Esophagus (tissue), 2 donors: ENCODE measurements at regions not wholly inside any gene's neighbourhood (a gene's known extent, or its start where the extent isn't known, plus 50 kb on each side); places are given as distances from the start of the nearest gene placed in this dataset.

Source experiments
- H3K27ac ChIP-seq, 2 donors: one replicate each; pipeline ENCODE4 v1.5.1; 2013; ENCODE audit warnings: low read depth in 2 of 2, mild to moderate bottlenecking in 2 of 2, inconsistent platforms in 1 of 2, low read length in 1 of 2, moderate library complexity in 1 of 2
- H3K27me3 ChIP-seq, 2 donors: one replicate each; pipeline ENCODE4 v1.6.1; 2013; ENCODE audit warnings: low read length in 2 of 2, control low read depth in 1 of 2, mild to moderate bottlenecking in 1 of 2; ENCODE audit not compliant: insufficient read depth in 2 of 2, control insufficient read depth in 1 of 2
- H3K36me3 ChIP-seq, 2 donors: one replicate each; pipeline ENCODE4 v1.6.1; 2013; ENCODE audit warnings: low read length in 1 of 2; ENCODE audit not compliant: control insufficient read depth in 2 of 2, insufficient read depth in 2 of 2
- H3K4me1 ChIP-seq, 2 donors: one replicate each; pipeline ENCODE4 v1.6.1; 2013; ENCODE audit warnings: low read length in 1 of 2; ENCODE audit not compliant: control insufficient read depth in 2 of 2, insufficient read depth in 2 of 2
- H3K4me3 ChIP-seq, 2 donors: one replicate each; pipeline ENCODE4 v1.5.1; 2013; ENCODE audit warnings: low read length in 2 of 2, mild to moderate bottlenecking in 2 of 2, low read depth in 1 of 2, moderate library complexity in 1 of 2
- H3K9me3 ChIP-seq, 2 donors: one replicate each; pipeline ENCODE4 v1.6.1; 2013; ENCODE audit warnings: mild to moderate bottlenecking in 2 of 2, low read depth in 1 of 2, low read length in 1 of 2, moderate library complexity in 1 of 2; ENCODE audit not compliant: control insufficient read depth in 2 of 2, insufficient read depth in 1 of 2
- WGBS, 2 donors: extraction: QIAGEN DNeasy Blood & Tissue Kit; methylation state at CpG; one replicate each; pipeline ENCODE4 v1.1.7; 2013; 5-methylcytosine and 5-hydroxymethylcytosine counted together
- donor health status: healthy with polysubstance abuse.
- donor health status: Bipolar disorder and iron deficiency.

DNA sequence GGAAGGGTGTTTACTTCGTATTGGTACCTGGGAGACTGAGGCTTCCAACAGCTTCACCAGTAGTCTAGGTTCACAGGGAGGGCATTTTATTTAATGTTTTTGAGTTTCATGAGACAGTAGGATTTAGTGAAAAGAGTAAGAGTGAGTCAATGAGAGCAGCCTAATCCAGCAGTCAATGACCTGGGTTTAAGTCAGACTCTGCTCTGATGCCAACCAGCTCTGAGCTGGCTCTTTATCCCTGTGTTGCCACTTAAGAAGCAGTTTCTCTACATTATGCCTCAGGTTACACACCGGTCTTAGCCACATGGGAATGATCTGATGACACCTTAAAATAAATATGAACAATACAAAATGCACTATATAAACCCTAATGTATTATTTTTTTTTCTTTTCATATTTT is 59.4 kb upstream of the KCNMB2 start:
- no peak overlapping the region for H3K27ac ChIP-seq
- no peaks in the 10 kb centered on the region for H3K9me3 ChIP-seq
- no peak overlapping the region for H3K4me3 ChIP-seq
- 46 to 58% methylated on average over 2 of the region's 2 CpGs for WGBS, 2 donors
- no peaks in the 10 kb centered on the region for H3K4me1 ChIP-seq
- H3K27me3 ChIP-seq, result no peaks in the 10 kb centered on the region
- H3K36me3 ChIP-seq, result no peaks in the 10 kb centered on the region

DNA sequence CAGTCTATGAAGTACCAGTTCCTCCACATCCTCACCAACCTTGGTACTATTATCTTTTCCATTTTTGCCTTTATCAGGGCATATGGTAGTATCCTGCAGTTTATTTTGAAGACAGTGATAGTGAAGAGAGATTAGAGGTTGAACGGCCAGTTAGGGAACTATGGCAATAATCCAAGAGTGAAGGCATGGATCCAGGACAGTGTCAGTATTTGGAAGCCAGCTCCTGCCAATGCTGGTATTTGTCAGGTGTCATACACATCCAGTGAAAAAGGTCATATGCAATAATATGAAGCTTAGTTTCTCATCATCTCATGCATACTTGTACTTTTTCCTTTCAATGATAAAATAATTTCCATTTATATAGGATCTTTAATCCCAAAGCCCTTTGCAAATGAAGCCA is 56.8 kb upstream of the KCNMB2 start:
- WGBS, 2 donors, result 25 to 27% methylated on average over 1 of the region's 1 CpG
- H3K9me3 ChIP-seq, result no peaks in the 10 kb centered on the region

DNA sequence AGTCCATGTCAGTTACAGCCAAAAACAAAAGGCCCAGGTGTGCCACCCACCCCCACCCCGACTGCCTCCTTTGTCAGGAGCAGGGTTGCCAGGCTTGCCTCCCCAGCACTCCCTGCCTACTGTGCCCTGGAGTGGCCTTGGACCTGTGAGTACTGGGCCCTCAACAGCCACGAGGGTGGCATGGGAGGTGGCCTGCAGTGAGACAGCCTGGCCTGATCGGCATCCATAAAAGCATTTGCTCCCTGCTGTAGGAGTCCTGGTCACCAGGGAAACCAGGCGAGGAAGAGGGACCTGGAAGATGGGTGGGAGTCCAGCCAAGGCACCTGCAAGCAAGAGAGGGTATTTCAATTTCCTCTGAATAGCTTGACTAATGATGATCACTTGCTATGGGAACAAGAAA is 56.4 kb upstream of the KCNMB2 start:
- WGBS, 2 donors, result 56 to 66% methylated on average over 4 of the region's 4 CpGs
- Histone ChIP-seq H3K4me3 (no peak overlapping the region), H3K9me3 (no peaks in the 10 kb centered on the region), H3K27me3 (no peaks in the 10 kb centered on the region), H3K27ac (no peak overlapping the region), H3K4me1 (no peaks in the 10 kb centered on the region), H3K36me3 (no peaks in the 10 kb centered on the region)

More for the DNA sequence above, 56.8 kb upstream of the KCNMB2 start:
- no peaks in the 10 kb centered on the region for H3K27me3 ChIP-seq
- H3K4me3 ChIP-seq, result no peak overlapping the region
- H3K27ac ChIP-seq, result no peak overlapping the region
- no peaks in the 10 kb centered on the region for H3K36me3 ChIP-seq
- H3K4me1 ChIP-seq, result no peaks in the 10 kb centered on the region

DNA sequence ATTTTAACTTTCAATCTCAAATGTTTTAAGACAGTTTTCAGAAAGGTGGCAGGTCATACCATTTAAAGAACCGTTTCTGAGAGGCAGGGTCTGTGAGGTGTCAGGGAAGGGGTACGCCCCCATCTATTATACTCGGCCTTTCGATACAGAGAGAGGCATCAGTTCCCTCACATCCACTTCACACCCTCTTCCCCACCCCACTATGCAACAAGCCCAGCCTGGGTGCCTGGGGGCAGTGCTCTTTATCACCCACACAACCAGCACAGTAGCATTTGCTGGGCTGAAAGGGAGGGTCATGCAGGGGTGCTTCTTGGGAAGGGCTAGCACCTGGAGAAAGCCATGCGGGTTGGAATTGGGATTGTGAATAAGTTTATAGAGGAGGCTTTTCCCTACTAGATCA is 56.0 kb upstream of the KCNMB2 start:
- WGBS, 2 donors, result 83 to 87% methylated on average over 5 of the region's 5 CpGs
- H3K4me1 ChIP-seq, result no peaks in the 10 kb centered on the region
- no peak overlapping the region for H3K4me3 ChIP-seq
- H3K27me3 ChIP-seq, result no peaks in the 10 kb centered on the region
- no peaks in the 10 kb centered on the region for H3K36me3 ChIP-seq
- no peaks in the 10 kb centered on the region for H3K9me3 ChIP-seq
- no peak overlapping the region for H3K27ac ChIP-seq

DNA sequence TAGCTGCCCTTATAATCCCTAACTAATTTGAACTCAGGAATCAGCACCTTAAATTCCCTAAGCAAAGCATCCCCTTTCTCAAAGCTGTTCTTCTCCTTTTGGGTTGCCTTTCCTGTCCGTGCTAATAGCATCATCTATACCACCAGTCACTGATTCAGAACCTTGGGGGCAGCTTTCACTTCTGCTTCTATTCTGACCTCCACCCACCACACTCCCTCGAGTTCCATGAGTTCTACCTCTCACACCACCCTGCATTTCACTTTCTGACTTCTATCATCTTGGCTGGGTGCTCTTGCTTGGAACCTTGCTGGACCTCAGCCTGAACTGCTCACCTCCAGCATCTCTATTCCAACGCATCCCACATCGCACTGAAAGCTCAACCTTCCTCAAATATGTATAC is 55.4 kb upstream of the KCNMB2 start:
- no peaks in the 10 kb centered on the region for H3K36me3 ChIP-seq
- H3K4me3 ChIP-seq, result no peak overlapping the region
- no peak overlapping the region for H3K27ac ChIP-seq
- H3K27me3 ChIP-seq, result no peaks in the 10 kb centered on the region
- no peaks in the 10 kb centered on the region for H3K4me1 ChIP-seq
- WGBS, 2 donors, result 78 to 83% methylated on average over 4 of the region's 4 CpGs
- no peaks in the 10 kb centered on the region for H3K9me3 ChIP-seq

DNA sequence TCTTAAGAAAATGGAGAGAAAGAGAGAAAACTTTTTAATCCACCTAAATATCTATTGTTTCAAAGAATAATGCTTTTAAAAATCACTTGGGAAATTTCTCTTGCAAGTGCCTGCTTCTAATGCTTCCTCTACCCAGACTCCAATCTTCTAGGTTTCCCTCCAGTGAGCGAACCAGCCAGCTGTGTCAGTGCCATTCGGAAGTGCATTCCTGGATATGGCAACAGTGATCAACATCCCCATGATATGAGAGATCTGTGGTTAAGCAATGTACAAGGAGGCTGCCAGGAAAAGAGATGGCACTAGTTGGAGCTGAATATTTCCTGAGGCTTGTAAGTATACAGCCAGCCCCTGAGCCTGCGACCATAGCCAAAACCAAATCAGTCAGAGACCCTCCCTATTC is 53.3 kb upstream of the KCNMB2 start:
- Histone ChIP-seq H3K4me3 (no peak overlapping the region), H3K4me1 (no peaks in the 10 kb centered on the region), H3K27me3 (no peaks in the 10 kb centered on the region), H3K36me3 (no peaks in the 10 kb centered on the region), H3K27ac (no peak overlapping the region), H3K9me3 (no peaks in the 10 kb centered on the region)
- WGBS, 2 donors, result 85 to 92% methylated on average over 3 of the region's 3 CpGs

DNA sequence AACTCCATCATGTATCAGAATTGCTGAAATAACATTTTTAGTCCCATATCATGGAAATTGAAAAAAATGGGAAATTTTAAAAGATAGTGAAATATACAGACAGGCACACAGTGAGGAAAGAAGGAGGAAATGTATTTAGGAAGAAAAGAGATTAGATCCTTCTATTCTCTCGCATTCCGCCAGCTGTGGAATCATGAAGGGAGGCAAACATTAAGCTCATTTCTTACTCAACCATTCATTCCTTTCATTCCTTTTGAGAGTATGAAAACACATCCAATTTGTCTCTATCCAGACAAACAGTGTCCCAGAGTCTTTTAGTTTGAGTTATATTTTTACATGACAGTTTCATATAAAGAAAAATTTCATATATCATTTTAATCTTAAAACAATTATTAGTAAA is 52.5 kb upstream of the KCNMB2 start:
- Histone ChIP-seq H3K4me3 (no peak overlapping the region), H3K27me3 (no peaks in the 10 kb centered on the region), H3K4me1 (no peaks in the 10 kb centered on the region), H3K9me3 (no peaks in the 10 kb centered on the region), H3K36me3 (no peaks in the 10 kb centered on the region), H3K27ac (no peak overlapping the region)
- 89 to 92% methylated on average over 2 of the region's 2 CpGs for WGBS, 2 donors

DNA sequence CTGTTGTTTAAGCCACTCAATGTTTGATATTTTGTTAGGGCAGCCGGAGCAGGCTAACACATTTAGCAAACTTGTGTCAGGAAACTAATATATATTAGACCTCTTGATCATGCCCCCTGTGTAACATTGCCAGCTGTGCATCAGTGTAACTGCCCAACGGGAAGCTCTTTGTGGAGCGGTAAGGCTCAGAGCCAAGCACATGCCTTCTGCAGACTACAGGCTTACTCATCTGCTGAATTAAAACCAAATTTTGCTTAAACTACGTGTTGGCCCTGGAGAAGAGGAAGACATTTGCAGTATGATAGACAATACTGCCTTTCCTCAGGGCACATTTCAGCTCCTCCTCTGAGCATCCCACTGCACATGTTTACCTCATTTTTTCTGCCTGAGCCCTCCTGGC is 50.5 kb upstream of the KCNMB2 start:
- no peaks in the 10 kb centered on the region for H3K36me3 ChIP-seq
- no peak overlapping the region for H3K4me3 ChIP-seq
- H3K4me1 ChIP-seq, result no peaks in the 10 kb centered on the region
- H3K9me3 ChIP-seq, result no peaks in the 10 kb centered on the region
- WGBS, 2 donors, result 46 to 73% methylated on average over 4 of the region's 4 CpGs
- no peak overlapping the region for H3K27ac ChIP-seq
- H3K27me3 ChIP-seq, result no peaks in the 10 kb centered on the region
